BLaER1 (cell line): ENCODE measurements at regions not wholly inside any gene's neighbourhood (a gene's known extent, or its start where the extent isn't known, plus 50 kb on each side); places are given as distances from the start of the nearest gene placed in this dataset.

Experiments
- H3K27ac ChIP-seq: shearing (Covaris generic); formaldehyde crosslinking; 2 replicates; pipeline ENCODE4 v1.8.1; 2022
- H3K27me3 ChIP-seq: shearing (Covaris generic); formaldehyde crosslinking; 2 replicates; pipeline ENCODE4 v1.8.1; 2022
- H3K36me3 ChIP-seq: shearing (Covaris generic); formaldehyde crosslinking; 2 replicates; pipeline ENCODE4 v1.8.1; 2022
- H3K4me1 ChIP-seq: shearing (Covaris generic); formaldehyde crosslinking; 2 replicates; pipeline ENCODE4 v1.8.1; 2022
- H3K4me2 ChIP-seq: shearing (Covaris generic); formaldehyde crosslinking; 2 replicates; pipeline ENCODE4 v1.8.1; 2022
- H3K4me3 ChIP-seq: shearing (Covaris generic); formaldehyde crosslinking; 2 replicates; pipeline ENCODE4 v1.8.1; 2022
- H3K9ac ChIP-seq: shearing (Covaris generic); formaldehyde crosslinking; 2 replicates; pipeline ENCODE4 v1.8.1; 2022
- H3K9me3 ChIP-seq: shearing (Covaris generic); formaldehyde crosslinking; 2 replicates; pipeline ENCODE4 v1.8.1; 2022
- H4K20me1 ChIP-seq: shearing (Covaris generic); formaldehyde crosslinking; 2 replicates; pipeline ENCODE4 v1.8.1; 2022
- Cebpa-rat ChIP-seq: shearing (Covaris generic); IDR thresholded peaks from 2 replicates; pipeline ENCODE4 v1.8.1; 2022

GRCh38 chr4:132238697-132239096, 910.4 kb upstream of the PCDH10 start:
- Histone ChIP-seq H3K27me3 (no peaks in the 10 kb centered on the region), H3K27ac (no peak overlapping the region), H3K4me2 (no peak overlapping the region), H3K4me1 (no peaks in the 10 kb centered on the region), H4K20me1 (no peaks in the 10 kb centered on the region), H3K4me3 (no peak overlapping the region), H3K9me3 (peaks cover 8% of the 10 kb centered on the region; the same call in 1 of the 2 replicates), H3K9ac (no peak overlapping the region), H3K36me3 (no peaks in the 10 kb centered on the region)
- no peak for TF ChIP-seq Cebpa-rat

GRCh38 chr4:132240081-132240480, 909.0 kb upstream of the PCDH10 start:
- TF ChIP-seq Cebpa-rat = no peak
- Histone ChIP-seq H3K36me3 (no peaks in the 10 kb centered on the region), H3K27ac (no peak overlapping the region), H3K4me1 (no peaks in the 10 kb centered on the region), H3K4me3 (no peak overlapping the region), H3K4me2 (no peak overlapping the region), H3K9me3 (peaks cover 8% of the 10 kb centered on the region; the same call in 1 of the 2 replicates), H4K20me1 (no peaks in the 10 kb centered on the region), H3K9ac (no peak overlapping the region), H3K27me3 (no peaks in the 10 kb centered on the region)

GRCh38 chr4:132245319-132245718, 903.8 kb upstream of the PCDH10 start:
- Histone ChIP-seq H3K9ac (no peak overlapping the region), H3K4me1 (no peaks in the 10 kb centered on the region), H3K4me3 (no peak overlapping the region), H3K9me3 (peaks cover 8% of the 10 kb centered on the region; the same call in 1 of the 2 replicates), H4K20me1 (no peaks in the 10 kb centered on the region), H3K4me2 (no peak overlapping the region), H3K27ac (no peak overlapping the region), H3K36me3 (no peaks in the 10 kb centered on the region), H3K27me3 (no peaks in the 10 kb centered on the region)
- no peak for TF ChIP-seq Cebpa-rat

DNA sequence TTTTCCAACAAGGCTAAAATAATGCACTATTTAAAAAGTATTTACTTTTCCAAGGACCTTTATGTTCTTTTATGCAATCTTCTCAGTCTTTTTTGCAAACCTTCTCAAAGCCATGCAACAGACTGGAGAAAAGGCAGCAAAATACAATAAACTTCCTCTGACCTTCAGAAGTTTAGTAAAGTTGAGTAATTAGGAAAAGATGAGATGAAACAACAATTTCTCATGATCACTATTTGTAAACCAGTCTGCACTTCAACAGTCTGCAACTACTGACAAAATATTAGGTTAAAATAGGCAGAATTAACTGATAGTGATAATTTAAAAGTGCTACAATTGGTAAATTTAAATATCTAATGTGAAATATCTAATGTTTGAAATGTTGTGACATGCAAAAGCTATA, 884.9 kb upstream of the PCDH10 start:
- Histone ChIP-seq H3K4me2 (peak overlapping the region; percentile 71), H3K4me3 (peak overlapping the region; percentile 70), H3K9me3 (no peaks in the 10 kb centered on the region), H3K36me3 (peaks cover 4% of the 10 kb centered on the region), H4K20me1 (no peaks in the 10 kb centered on the region), H3K27ac (peak overlapping the region; percentile 90), H3K27me3 (no peaks in the 10 kb centered on the region), H3K9ac (peak overlapping the region; percentile 83), H3K4me1 (peaks cover 45% of the 10 kb centered on the region)
- TF ChIP-seq Cebpa-rat = no peak

DNA sequence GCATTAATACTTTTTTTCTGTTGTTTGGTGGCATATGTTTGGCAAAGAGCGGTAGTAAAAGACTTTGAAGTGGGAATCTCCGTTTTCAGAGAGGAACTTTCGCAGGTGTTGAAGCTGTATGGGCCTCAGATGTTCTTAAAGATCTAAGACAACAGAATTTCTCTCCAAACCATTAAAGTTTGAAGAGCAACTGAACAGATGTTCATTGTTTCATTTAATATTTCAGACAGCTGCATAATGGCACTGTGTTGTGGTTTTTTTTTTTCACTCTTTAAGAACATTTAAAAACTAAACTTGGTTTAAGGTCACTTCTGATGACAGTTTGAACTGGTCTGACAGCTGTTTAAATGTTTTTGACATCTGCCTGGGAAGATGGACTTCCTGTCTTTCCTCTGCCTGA, 882.7 kb upstream of the PCDH10 start:
- H3K27me3 ChIP-seq = no peaks in the 10 kb centered on the region
- peak overlapping the region; percentile 70 for H3K4me3 ChIP-seq
- no peaks in the 10 kb centered on the region; the same call in 1 of the 2 replicates for H3K9me3 ChIP-seq
- H3K4me2 ChIP-seq = peak overlapping the region; percentile 89
- H3K9ac ChIP-seq = peak overlapping the region; percentile 81; the same call in 1 of the 2 replicates
- H3K36me3 ChIP-seq = peaks cover 10% of the 10 kb centered on the region
- peak overlapping the region; percentile 95 for H3K27ac ChIP-seq
- peaks cover 56% of the 10 kb centered on the region for H3K4me1 ChIP-seq
- TF ChIP-seq Cebpa-rat = no peak
- H4K20me1 ChIP-seq = no peaks in the 10 kb centered on the region

GRCh38 chr4:132267321-132267720, 881.8 kb upstream of the PCDH10 start:
- TF ChIP-seq Cebpa-rat = no peak
- Histone ChIP-seq H3K27me3 (no peaks in the 10 kb centered on the region), H3K4me1 (peaks cover 56% of the 10 kb centered on the region), H3K36me3 (peaks cover 10% of the 10 kb centered on the region), H4K20me1 (no peaks in the 10 kb centered on the region), H3K4me3 (peak overlapping the region; percentile 70), H3K9ac (peak overlapping the region; percentile 81), H3K27ac (peak overlapping the region; percentile 95), H3K4me2 (peak overlapping the region; percentile 89), H3K9me3 (peaks cover 4% of the 10 kb centered on the region; the same call in 1 of the 2 replicates)

- Histone ChIP-seq H3K9ac (peak overlapping the region; percentile 25; the same call in 1 of the 2 replicates), H3K27me3 (no peaks in the 10 kb centered on the region), H3K36me3 (peaks cover 13% of the 10 kb centered on the region), H4K20me1 (no peaks in the 10 kb centered on the region), H3K9me3 (peaks cover 10% of the 10 kb centered on the region; the same call in 1 of the 2 replicates), H3K27ac (peak overlapping the region; percentile 95), H3K4me3 (peak overlapping the region; percentile 70), H3K4me2 (peak overlapping the region; percentile 89), H3K4me1 (peaks cover 47% of the 10 kb centered on the region)
- TF ChIP-seq Cebpa-rat = no peak
These were observed 879.6 kb upstream of the PCDH10 start for GRCh38 chr4:132269303-132269990.

GRCh38 chr4:132275583-132276121, 873.4 kb upstream of the PCDH10 start:
- no peak for TF ChIP-seq Cebpa-rat
- H3K27ac ChIP-seq = no peak overlapping the region
- peaks cover 20% of the 10 kb centered on the region; the same call in 1 of the 2 replicates for H4K20me1 ChIP-seq
- H3K9ac ChIP-seq = no peak overlapping the region
- peaks cover 30% of the 10 kb centered on the region for H3K36me3 ChIP-seq
- H3K4me2 ChIP-seq = no peak overlapping the region
- H3K4me3 ChIP-seq = no peak overlapping the region
- no peaks in the 10 kb centered on the region for H3K27me3 ChIP-seq
- H3K4me1 ChIP-seq = peaks cover under 1% of the 10 kb centered on the region; the same call in 1 of the 2 replicates
- peaks cover 39% of the 10 kb centered on the region for H3K9me3 ChIP-seq

DNA sequence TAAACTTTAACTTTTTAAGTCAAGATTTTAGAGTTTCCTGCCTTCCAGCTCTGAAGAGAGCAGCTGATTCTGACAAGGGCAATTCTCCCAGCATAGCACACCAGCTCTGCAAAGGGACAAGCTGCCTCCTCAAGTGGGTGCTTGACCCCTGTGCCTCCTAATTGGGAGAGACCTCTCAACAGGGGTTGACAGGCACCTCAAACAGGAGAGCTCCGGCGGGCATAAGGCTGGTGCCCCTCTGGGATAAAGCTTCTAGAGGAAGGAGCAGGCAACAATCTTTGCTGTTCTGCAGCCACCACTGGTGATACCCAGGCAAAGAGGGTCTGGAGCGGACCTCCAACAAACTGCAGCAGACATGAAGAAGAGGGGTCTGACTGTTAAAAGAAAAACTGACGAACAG, 872.9 kb upstream of the PCDH10 start:
- H3K4me3 ChIP-seq = 0 out of 2 replicates have a peak overlapping the region, but pooled peaks have one; percentile 2
- H3K36me3 ChIP-seq = peaks cover 30% of the 10 kb centered on the region
- peaks cover 20% of the 10 kb centered on the region; the same call in 1 of the 2 replicates for H4K20me1 ChIP-seq
- no peak overlapping the region for H3K4me2 ChIP-seq
- peaks cover 40% of the 10 kb centered on the region for H3K9me3 ChIP-seq
- no peak overlapping the region for H3K9ac ChIP-seq
- H3K4me1 ChIP-seq = no peaks in the 10 kb centered on the region
- TF ChIP-seq Cebpa-rat = no peak
- H3K27ac ChIP-seq = 0 out of 2 replicates have a peak overlapping the region, but pooled peaks have one; percentile 6
- no peaks in the 10 kb centered on the region for H3K27me3 ChIP-seq

GRCh38 chr4:132276989-132277388, 872.1 kb upstream of the PCDH10 start:
- Histone ChIP-seq H3K36me3 (peaks cover 34% of the 10 kb centered on the region), H3K27me3 (no peaks in the 10 kb centered on the region), H4K20me1 (peaks cover 20% of the 10 kb centered on the region; the same call in 1 of the 2 replicates), H3K9ac (no peak overlapping the region), H3K4me2 (no peak overlapping the region), H3K4me1 (no peaks in the 10 kb centered on the region), H3K4me3 (no peak overlapping the region), H3K9me3 (peaks cover 39% of the 10 kb centered on the region), H3K27ac (no peak overlapping the region)
- TF ChIP-seq Cebpa-rat = no peak
